NCI-H524 treated with DMSO at 0.1 percent for 48 hours (cell line): ENCODE measurements at regions not wholly inside any gene's neighbourhood (a gene's known extent, or its start where the extent isn't known, plus 50 kb on each side); places are given as distances from the start of the nearest gene placed in this dataset.
"Not testable (repeated sequence)": the region's sequence is repeated elsewhere in the genome, so short reads cannot be mapped to it uniquely, and the experiment has no call there.

ENCODE experiments used
- DNase-seq: peaks from one replicate; lab custom pipeline; 2025; lab: John Stamatoyannopoulos, UW

DNA sequence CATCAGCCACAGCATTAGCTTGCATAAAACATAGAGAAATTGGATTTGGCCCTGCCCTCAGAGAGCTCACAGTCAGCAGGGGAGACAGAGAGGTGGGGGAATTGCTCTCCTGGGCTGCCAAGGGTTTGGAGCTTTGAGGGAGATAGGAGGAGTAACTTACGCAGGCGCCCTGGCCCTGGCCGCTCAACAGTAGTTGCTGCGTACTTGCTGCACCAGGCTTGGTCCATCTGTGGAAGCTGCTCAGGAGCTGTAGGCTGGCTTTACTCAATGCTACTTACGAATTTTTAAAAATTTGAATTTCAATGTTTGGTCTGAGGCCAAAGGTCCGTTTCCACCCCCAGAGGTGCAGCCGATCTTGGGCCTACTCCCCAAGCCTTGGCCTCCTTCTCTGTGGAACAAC is 83.3 kb downstream of the CPZ start:
- DNase-seq = no peak

DNA sequence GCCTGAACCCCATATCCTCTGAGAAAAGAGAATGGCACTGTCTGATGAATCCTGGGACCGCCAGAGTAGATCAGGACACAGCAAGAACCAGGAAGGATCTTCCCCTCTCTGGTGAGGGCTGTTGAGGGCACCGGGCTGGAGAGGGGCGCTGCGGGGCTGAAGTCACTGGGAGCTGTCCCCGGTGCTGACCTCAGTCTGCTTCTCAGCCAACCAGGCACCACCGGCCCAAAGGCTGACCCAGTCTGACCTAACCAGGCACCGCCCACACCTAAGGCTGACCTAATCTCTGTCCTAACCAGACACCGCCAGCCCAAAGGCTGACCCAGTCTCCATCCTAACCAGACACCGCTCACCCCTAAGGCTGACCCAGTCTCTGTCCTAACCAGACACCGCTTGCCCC is 82.8 kb downstream of the CPZ start:
- no peak for DNase-seq

DNA sequence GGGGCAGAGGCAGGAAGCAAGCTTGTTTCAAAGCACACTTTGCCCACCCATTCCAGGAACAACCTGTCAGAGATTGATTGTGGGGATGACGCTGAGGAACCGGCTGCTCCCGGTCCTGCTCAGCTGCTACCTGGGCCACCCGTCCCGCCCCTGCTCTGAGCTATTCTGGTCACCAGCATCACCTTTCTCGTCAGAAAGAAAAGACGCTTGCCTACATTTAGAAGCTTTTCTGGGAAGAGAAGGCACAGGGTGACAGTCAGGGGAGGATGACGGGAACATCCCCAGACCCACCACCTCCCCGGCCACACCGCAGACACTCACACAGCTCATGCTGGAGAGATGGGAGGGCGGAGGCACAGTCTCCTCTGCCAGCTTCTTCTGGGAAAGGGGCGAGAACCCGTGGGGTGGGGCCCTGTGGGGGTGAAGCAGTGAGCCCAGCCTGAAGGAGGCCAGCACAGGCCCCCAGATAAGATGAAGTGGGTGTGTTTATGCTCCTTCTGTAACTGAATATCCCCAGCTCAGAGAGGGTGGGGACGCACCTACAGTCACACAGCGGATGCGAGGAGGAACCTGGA is 81.8 kb downstream of the CPZ start:
- DNase-seq = no peak

DNA sequence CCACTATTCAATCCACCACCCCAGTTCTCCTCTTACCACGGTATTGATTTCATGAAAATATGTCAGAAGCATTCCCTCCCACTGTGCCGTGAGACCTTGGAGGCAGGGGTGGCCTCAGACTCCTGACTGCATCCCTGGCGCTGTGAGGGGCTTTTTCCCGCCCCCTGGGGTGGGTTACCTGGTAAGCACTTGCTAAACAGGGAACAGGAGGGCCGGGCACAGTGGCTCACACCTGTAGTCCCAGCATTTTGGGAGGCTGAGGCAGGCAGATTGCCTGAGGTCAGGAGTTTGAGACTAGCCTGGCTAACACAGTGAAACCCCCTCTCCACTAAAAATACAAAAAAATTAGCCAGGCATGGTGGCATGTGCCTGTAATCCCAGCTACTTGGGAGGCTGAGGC is 80.5 kb downstream of the CPZ start:
- not testable (repeated sequence) for DNase-seq

DNA sequence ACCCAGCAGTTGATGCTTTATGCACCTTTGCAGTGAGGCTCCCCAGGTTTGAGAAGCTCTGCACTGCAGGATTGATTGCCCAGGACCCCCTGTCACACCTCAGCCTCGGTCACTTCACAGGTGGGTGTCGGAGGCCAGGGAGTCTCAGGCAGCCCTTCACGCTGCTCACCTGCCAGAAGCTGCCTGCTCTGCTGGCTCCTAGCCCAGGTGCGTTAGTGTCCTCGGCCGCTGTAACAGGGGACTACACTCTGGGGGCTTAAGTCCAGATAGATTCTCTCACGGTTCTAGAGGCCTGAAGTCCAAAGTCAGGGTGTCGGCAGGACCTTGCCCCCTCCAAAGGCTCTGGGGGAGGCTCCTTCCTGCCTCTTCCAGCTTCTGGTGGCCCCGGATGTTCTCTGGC is 79.9 kb downstream of the CPZ start:
- DNase-seq = no peak

DNA sequence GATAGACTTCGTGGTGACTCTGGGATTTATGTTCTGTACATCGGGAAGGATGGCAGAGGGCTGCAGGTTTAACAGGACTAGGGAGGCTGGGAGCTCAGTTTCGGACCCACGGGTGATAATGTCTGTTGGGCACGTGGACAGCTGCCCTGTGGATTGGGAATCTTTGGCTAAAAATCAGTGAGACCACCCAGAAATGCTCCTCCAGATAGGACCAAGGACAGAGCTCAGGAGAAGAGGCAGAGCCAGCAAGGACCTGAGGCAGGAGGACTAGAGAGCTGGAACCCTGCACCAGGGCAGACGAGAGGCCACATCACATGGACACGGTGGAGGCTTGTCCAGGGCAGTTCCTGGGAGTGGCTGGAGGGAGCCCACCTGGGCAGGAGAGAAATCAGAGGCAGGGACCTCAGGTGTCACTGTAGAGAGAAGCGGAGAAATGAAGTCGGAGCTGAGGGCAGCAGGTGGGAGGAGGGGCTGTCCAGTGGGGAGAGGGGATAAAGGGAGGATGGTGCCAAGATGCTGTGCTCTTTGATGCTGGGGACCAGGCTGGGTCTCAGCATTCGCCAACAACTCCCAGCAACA is 79.2 kb downstream of the CPZ start:
- DNase-seq = no peak
